GM20000 (cell line): ENCODE measurements at regions not wholly inside any gene's neighbourhood (a gene's known extent, or its start where the extent isn't known, plus 50 kb on each side); places are given as distances from the start of the nearest gene placed in this dataset.

ENCODE experiments used
- DNase-seq: peaks from one replicate; pipeline ENCODE4 v3.0.0; 2012; ENCODE audit warnings: low spot score
- TF ChIP-seq, protein P1 (sequence below): IDR thresholded peaks from 2 replicates; pipeline ENCODE4 v1.5.1; 2012; ENCODE audit warnings: mild to moderate bottlenecking, control low read depth; ENCODE audit errors: extremely low read depth, missing control alignments

DNA sequence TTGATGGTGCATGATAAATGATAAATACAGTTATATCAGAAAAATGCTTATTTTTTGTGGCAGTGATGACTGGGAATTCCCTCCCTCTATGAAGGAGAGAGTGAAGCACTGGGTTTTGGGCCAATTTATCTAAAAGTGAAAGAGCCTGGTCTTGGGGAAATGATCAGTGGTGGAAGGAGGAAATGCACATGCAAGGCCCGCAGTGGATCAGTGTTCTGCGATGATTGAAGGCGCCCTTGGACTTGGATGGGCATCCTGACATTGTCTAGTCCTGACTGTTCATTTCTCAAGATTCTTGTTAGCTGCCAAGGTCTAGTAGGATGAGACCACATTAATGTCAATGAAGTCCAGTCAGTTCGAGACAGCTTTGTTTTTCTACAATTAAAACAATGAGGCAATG, 272.0 kb upstream of the SLC35B3 start:
- TF ChIP-seq, protein P1, sequence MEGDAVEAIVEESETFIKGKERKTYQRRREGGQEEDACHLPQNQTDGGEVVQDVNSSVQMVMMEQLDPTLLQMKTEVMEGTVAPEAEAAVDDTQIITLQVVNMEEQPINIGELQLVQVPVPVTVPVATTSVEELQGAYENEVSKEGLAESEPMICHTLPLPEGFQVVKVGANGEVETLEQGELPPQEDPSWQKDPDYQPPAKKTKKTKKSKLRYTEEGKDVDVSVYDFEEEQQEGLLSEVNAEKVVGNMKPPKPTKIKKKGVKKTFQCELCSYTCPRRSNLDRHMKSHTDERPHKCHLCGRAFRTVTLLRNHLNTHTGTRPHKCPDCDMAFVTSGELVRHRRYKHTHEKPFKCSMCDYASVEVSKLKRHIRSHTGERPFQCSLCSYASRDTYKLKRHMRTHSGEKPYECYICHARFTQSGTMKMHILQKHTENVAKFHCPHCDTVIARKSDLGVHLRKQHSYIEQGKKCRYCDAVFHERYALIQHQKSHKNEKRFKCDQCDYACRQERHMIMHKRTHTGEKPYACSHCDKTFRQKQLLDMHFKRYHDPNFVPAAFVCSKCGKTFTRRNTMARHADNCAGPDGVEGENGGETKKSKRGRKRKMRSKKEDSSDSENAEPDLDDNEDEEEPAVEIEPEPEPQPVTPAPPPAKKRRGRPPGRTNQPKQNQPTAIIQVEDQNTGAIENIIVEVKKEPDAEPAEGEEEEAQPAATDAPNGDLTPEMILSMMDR: no peak
- DNase-seq: no peak

DNA sequence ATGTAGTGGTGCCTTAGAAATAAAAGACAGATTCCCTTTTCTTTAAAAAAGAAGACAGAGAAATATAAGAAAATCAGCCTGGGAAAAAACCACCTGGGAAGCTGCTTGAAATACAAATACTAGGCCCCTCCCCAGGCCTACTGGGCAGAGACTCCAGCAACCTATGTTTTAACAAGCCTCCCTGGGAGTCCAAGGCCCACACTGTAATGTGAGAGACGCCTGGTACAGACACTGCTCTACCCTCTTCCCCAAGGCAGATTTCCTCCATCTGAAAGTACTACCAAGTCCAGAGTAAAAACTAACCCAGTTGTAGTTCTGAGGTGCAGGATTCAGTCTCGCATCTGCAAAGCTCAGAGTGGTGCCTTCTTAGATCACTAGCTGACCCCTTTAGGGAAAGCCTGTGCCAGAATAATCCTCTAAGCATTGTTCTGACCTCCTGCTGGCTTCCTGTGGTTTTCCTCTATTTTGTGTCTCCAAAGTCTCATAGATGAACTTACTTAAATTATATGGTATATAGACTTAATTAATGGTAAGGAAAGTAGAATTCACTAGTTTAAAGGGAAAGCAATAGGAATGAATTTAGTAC, 270.2 kb upstream of the SLC35B3 start:
- no peak for DNase-seq
- TF ChIP-seq, protein P1: no peak

DNA sequence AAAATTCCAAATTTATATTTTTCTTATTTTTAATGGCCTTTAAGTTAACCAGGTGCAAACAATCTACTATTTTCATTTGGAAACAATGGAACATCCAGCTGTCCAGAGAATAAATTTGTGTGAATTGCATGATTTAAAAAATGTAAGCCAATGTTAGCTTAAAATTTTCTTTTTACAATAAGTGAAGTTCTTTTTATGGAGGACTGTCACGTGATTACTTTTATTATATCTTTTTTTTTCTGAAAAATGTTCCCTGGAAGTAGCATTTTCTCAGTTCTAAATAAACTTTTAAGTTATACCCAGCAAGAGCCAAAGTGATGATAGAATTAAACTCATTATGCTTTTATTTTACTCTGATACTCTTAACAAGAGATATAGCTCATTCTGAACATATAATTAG, 267.7 kb upstream of the SLC35B3 start:
- TF ChIP-seq, protein P1: no peak
- DNase-seq: no peak

DNA sequence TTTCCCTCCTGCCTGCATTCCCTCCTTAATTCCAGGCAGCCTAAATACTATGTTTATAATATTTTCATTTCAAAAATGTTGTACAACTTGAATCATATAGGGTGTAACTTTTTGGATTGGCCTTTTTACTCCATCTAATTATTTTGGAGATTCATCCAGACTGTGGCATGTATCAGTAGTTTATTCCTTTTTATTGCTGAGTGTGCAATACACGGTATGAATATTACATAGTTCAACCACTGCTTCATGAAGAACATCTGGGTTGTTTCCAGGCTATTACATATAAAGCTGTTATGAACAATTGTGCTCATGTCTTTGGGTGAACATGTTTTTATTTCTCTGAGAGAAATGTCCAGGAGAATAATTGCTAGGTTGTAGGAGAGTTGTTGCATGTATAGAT, 253.5 kb upstream of the SLC35B3 start:
- DNase-seq: no peak
- TF ChIP-seq, protein P1: no peak

DNA sequence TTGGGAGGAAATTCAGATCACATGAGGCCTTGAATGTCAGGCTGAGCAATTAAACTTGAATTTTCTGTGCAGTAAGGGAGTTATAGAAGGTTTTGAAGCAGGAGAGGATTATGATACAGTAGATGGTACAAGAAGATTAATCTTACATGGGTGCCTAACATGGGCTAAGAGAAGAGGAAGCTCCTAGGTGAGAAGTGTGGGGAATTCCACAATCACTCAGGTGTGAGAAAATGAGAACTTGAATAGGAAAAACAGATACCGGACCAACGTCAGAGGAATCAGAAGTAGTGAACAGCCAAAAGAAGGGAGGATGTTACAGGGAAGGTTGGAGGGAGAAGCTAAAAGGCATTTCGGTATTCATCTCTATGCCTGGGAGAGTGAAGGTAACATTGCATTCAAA, 250.7 kb upstream of the SLC35B3 start:
- DNase-seq: no peak
- TF ChIP-seq, protein P1: no peak

DNA sequence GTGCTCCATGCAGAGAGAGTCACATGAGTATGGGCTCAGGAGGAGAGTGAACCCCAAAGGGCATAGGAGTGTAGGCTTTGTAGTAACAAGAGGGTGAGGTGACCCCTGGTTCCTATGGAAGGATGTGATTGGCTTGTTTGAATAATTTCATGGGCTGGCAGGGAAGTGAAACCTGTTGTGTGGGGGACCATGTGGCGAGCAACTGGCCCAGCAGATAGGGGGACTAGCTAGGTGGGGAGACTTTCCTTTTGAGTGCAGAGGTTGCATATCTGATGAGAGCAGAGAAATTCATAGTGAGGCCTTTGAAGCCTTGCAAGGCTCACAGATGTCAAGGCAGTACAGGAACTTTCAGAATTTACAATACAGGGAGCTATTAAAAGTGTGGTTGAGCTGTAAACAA, 247.9 kb upstream of the SLC35B3 start:
- no peak for DNase-seq
- TF ChIP-seq, protein P1: no peak

DNA sequence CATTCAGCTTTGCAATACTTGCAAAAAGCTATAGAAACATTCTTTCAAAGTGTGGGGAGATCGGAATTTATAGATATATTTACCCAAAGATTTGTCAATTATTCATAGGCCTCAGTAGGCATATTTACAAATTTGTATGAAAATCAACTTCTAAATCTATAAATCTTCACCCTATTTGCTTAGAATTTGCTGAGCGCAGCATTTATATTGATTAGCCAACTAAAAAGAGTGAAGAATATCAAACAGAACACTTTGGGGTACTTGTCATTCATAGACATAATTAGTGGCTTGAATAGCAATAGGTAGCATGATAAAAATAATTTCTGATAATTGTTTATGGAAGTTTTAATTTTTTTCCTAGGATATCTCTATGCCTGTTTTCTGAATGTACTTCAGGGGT, 244.5 kb upstream of the SLC35B3 start:
- TF ChIP-seq, protein P1: no peak
- no peak for DNase-seq
